Kidney glomerular epithelial cell (primary cell): ENCODE measurements at regions not wholly inside any gene's neighbourhood (a gene's known extent, or its start where the extent isn't known, plus 50 kb on each side); places are given as distances from the start of the nearest gene placed in this dataset.
A peak's percentile ranks its signal among the peaks of the same experiment; 100 is the strongest.
"Not testable (repeated sequence)": the region's sequence is repeated elsewhere in the genome, so short reads cannot be mapped to it uniquely, and the experiment has no call there.

Experiments
- DNase-seq: peaks from one replicate; lab custom pipeline; 2025; lab: John Stamatoyannopoulos, UW

GRCh38 chr13:104571893-104572229 is 1505.6 kb upstream of the SLC10A2 start:
- DNase-seq = no peak

GRCh38 chr13:104571161-104571892 is 1505.1 kb upstream of the SLC10A2 start:
- DNase-seq = peak; percentile 94

DNA sequence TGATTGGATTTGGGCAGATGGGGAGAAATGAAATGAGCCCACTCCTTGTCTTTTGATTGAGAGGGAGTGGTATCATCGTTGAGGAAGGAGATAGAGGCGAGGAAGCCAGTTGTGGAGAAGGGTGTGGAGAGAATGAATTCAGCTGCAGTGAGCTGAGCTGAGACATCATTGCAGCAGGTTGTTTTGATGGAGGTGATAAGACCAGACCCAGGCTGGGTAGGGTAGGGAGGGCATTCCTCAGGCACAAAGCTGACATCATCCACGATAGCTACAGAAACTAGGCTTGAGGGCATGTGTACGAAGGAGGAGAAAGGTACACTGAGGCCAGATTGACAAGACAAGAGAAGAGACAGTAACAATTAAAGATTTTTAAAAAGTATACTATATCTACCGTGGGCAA is 1500.9 kb upstream of the SLC10A2 start:
- no peak for DNase-seq

DNA sequence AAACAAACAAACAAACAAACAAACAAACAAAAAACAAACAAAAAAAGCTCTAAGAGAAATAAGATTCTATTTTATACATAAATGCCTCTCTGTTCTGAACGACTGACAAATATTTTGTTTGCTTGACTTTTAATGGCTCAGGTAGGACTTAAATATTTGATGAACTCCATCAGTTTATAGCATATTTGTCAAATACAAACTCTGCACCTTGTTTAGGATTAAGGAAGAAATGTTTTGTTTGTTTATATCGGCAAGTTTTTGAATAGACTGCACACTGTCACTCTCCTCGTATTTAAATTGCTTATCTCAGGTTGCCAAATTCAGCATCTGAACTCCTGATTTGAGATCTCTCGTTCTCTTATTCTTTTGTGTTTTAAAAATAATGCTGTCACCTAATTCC is 1499.7 kb upstream of the SLC10A2 start:
- DNase-seq = no peak

DNA sequence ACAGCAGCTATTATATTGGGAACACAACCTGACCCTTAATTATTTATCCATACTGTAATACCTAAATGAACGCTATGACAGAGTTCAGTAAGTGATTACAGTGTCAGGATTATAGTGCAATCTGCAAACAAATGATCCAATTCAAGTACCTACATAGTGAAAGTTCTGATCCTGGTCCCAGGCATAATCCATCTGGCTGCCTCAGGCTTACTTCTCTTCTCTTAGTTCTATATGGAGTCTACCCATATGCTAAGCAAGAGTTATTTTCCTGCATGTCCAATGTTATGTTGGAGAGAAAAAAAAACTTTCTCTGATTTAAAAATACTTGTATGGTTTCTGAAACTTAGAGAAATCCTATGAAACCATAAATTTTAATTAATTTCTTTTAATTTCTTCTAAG is 1487.7 kb upstream of the SLC10A2 start:
- no peak for DNase-seq

GRCh38 chr13:104553186-104553585 is 1487.0 kb upstream of the SLC10A2 start:
- peak; percentile 33 for DNase-seq

DNA sequence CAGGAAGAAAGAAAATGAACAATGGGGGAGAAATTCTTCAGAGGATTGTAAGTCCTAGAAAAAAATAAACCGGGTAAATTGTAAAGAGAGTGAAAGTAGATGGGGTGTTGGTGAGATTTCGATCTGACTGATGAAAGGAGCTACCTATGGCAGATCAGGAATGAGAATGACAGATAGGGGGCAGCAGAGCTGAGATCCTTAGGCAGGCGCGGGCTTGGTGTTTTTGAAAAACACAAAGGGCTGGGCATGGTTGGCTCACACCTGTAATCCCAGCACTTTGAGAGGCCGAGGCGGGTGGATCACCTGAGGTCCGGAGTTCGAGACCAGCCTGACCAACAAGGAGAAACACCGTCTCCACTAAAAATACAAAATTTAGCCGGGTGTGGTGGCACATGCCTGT is 1468.6 kb upstream of the SLC10A2 start:
- no peak for DNase-seq

DNA sequence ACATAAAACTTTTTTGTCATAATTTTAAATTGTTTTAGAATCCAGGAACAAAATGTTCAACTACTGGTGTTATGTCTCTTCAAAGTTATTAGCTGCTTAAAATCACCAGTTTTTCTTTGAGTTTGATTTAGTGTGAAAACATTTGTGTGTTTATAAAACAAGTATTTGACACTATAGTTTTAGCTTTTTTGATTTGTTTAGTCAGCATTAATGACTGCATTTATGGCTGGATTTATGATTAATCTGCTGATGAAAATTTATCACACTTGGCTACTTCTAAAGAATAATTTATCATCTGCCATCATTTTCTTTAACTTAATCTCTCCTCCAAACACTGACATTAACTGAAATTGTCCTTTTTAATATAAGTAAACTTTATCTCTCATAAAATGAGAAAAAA is 1465.9 kb upstream of the SLC10A2 start:
- no peak for DNase-seq

DNA sequence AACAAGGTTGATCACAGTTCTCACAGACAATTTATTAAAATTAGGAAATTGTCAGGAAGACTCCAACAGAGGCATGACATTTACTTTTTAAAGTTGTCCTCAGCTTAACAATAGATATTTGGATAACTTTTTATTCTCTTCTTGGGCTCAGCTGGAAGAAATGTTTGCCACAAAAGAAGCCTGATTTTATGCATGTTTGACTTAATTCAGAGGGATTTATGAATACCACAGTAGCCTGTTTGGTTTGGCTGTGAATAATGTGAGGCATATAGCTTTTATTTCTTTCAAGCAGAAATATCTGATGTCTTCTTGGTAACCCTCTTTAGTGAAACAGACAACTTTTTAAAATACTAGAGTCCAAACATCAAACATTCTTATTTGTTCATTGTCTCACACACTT is 1464.5 kb upstream of the SLC10A2 start:
- DNase-seq = no peak

DNA sequence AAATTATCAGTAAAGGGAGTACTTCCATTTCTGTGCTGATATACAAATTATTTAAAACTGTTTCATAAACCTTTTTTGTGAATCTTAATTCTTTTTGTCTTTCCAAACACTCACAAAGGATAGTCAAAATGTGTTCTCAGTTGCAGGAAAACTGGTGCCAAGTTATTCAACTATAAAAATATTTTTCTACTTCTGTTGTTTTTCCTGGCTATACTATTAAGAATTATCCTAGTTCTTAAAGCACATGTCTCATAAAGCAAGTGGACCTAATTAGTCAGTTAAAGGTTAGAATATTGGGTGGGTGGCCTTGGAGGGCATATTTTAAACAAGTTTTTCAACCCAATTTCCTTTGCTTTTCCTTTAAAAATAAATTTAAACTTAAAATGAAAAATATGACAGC is 1460.3 kb upstream of the SLC10A2 start:
- no peak for DNase-seq

- no peak for DNase-seq
Observed at GRCh38 chr13:104525467-104525866, 1459.2 kb upstream of the SLC10A2 start.

DNA sequence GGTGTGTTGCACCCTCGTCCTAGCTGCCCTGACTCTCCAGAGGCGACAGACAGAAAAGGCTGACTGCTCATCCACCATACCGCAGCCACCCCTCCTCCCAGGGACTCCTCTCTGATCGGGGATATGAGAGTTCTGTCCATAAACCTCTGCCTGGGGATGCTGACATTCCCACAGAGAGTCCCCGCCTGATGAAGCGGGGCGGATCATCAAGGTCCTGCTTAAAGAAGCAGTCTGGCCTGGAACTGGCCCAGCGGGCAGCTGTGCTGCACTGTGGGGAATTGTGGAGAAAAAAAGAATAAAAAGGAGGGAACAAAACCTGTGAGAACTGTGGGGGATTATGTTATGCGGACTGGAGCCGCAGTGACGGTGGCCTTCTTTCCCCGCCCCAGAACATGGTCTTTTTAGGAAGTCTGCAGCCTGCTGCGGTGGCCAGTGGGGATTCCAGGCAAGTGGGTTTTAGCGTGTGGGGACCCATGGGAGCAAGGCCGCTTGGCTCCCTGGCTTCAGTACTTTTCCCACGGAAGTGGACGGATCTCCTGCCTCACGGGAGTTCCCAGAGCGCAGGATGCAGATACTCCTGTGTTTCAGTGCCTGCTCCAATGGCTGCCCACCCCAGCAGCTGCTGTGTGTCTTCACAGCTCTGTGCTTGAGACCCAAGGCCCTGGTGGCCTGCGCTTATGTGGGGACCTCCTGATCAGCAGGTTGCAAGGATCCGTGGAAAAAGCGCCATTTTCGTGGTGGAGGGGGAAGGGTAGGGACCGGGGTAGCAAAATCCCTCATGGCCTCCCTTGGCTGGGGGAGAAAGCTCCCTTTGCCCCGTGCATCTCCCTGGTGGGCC is 1456.2 kb upstream of the SLC10A2 start:
- DNase-seq = no peak

DNA sequence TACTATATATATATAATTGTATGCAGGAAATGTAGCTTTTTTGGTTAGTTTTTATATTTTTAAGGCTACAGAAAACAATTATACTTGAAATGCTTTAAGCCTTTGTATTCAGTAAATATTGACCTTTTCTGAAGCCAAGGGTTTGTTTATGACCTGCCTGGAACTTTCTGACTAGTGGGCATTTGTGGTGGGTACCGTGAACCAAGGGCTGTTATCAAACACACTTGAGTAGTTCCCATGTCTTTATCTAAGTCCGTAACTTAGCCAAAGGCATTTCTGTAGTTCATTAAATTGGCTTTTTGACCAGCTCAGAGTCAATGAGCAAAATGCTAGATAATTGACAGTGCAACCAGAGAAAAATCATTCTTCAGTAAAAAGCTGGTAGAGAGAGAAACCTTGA is 1444.2 kb upstream of the SLC10A2 start:
- no peak for DNase-seq

GRCh38 chr13:104493502-104493901 is 1427.3 kb upstream of the SLC10A2 start:
- not testable (repeated sequence) for DNase-seq

DNA sequence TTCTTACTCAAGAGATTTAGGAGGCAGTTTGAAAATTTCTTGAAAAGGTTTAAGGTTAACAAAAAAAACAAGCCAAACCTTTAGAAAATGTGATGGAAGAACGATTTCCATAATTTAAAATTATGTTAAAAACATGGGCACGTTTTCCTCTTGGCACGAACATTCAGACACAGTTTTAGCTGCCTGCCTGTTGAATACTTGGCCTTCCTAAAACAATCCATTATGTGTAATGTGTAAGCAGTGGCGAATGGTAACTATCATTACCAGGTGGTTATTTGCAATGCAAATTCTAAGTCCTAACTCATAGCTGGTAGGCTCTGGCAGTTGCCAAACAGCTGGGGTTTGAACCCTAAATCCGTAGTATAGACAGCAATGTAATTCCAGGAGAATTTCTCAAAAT is 1425.7 kb upstream of the SLC10A2 start:
- no peak for DNase-seq

DNA sequence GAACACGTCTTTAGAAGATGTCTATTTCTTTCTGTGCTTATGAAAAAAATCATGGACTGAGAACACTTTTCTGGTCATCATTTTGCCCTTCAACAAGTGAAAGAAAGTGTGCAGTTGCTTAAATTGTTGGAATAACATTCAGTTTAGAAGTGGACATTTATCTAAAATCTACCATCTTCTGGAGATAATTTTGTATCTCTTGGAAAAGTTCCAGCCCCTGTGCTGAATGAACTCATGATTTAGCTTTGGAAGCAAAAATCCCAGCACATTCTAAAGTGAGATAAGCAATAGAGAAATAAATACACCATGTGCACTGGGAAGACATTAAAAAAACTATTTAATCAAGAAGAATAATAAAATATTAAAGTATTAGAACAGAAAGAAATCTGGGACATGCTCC is 1420.8 kb upstream of the SLC10A2 start:
- no peak for DNase-seq

- no peak for DNase-seq
Observed at GRCh38 chr13:104485571-104485970, 1419.4 kb upstream of the SLC10A2 start.

GRCh38 chr13:104483631-104484030 is 1417.4 kb upstream of the SLC10A2 start:
- DNase-seq = no peak

- no peak for DNase-seq
Observed at GRCh38 chr13:104477261-104477660, 1411.0 kb upstream of the SLC10A2 start.

DNA sequence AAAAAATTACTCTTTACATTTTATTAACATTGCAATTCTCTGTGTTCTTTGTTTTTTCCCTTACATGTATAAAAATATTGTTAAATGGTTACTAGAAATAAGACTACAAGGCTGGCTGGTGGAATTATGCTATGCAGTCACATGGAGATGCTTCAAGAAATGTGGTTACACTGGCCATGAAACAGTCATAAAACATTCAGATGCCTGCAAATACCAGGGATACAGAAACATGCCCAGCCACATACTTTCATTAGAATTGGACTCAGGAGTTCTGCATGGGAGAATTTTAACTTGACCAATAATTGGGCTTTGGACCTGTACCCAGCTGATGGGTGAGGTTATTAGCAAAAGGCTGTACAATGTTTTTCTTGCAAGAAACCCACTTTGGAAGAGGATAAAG is 1407.7 kb upstream of the SLC10A2 start:
- DNase-seq = peak; percentile 13

- DNase-seq = no peak
Observed at GRCh38 chr13:104466016-104466415, 1399.8 kb upstream of the SLC10A2 start.

DNA sequence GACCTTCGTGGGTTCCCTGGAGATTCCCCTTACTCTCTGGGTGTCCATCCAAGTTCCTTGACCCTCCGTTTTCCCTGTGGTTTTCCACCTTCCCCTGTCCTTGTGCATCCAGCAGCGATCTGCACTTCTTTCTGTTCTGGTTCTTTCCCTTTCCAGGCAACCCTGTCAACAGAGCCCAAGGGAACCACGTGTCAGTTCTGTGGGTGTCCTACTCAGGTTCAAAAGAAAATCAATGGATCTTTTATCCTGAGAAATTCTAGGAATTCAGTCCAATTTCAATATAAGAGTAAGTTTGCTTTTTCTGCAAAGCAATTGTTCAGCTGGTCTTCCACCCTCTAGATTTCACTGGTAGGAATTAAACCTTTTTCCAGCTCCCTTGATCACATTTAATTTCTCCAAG is 1394.8 kb upstream of the SLC10A2 start:
- no peak for DNase-seq

GRCh38 chr13:104460554-104460953 is 1394.3 kb upstream of the SLC10A2 start:
- DNase-seq = peak; percentile 33

DNA sequence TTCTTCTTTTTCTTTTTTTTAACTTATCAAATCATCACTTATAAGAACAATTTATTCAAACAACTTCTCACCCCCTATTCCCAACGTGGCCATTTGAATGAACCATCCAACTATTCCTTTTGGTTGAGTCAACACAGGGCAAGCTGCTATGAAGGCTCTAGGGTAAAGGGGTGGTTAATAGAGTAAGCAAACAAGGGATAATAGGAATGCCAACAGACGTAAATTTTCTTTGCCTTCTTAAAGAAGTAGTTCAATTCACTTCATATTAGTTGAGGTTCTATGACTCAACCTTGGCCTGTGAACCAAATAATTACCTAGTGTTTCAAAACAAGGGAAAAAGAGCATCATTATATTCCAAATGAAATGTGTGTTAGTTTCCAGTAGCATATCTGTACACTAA is 1383.8 kb upstream of the SLC10A2 start:
- no peak for DNase-seq
